ENCODE measurements at regions not wholly inside any gene's neighbourhood (a gene's known extent, or its start where the extent isn't known, plus 50 kb on each side); places are given as distances from the start of the nearest gene placed in this dataset.

DNA sequence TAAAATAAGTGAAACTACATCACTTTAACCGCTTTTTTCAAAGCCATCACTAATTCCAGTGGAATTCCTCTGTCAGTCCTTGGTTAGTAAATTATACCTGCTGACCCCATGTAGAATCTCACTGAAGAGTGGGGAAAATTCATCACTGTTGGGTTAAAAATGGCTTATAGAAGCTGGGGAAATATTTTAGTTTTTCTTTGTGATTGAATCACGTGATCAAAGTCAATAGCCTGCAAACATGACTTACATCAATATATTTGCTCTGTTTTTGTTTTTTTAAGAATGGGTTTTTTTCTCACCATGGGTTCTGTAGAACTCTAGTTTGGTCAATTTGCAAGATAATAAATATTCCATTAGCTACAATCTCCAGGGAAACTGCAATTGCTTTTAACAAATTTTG lies 445.2 kb upstream of the FAM47C start:
- TF ChIP-seq, protein P1, sequence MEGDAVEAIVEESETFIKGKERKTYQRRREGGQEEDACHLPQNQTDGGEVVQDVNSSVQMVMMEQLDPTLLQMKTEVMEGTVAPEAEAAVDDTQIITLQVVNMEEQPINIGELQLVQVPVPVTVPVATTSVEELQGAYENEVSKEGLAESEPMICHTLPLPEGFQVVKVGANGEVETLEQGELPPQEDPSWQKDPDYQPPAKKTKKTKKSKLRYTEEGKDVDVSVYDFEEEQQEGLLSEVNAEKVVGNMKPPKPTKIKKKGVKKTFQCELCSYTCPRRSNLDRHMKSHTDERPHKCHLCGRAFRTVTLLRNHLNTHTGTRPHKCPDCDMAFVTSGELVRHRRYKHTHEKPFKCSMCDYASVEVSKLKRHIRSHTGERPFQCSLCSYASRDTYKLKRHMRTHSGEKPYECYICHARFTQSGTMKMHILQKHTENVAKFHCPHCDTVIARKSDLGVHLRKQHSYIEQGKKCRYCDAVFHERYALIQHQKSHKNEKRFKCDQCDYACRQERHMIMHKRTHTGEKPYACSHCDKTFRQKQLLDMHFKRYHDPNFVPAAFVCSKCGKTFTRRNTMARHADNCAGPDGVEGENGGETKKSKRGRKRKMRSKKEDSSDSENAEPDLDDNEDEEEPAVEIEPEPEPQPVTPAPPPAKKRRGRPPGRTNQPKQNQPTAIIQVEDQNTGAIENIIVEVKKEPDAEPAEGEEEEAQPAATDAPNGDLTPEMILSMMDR (optimal IDR thresholded peaks at IDR 0.05 in 1 of 3, IDR thresholded peaks at IDR 0.05 in 1 of 3, conservative IDR thresholded peaks at IDR 0.05 in 1 of 3; ENCODE audit: extremely low read depth in 1 of 3, insufficient read depth in 2 of 3, low read length in 3 of 3), result no peak
- TF ChIP-seq EZH2 (IDR thresholded peaks at IDR 0.05; ENCODE audit: low read length), result no peak
